ENCODE measurements at regions not wholly inside any gene's neighbourhood (a gene's known extent, or its start where the extent isn't known, plus 50 kb on each side); places are given as distances from the start of the nearest gene placed in this dataset.
A peak's percentile ranks its signal among the peaks of the same experiment; 100 is the strongest.

GRCh38 chr5:63727583-63727982, 234.7 kb downstream of the HTR1A start:
- no peak for DNase-seq (ENCODE audit: low spot score)

- DNase-seq (ENCODE audit: low spot score): no peak
Measured at GRCh38 chr5:63726496-63726895, 235.7 kb downstream of the HTR1A start.

- DNase-seq (ENCODE audit: low spot score): peak; percentile 3
Measured at GRCh38 chr5:63719147-63719546, 243.1 kb downstream of the HTR1A start.

GRCh38 chr5:63700241-63700640, 262.0 kb downstream of the HTR1A start:
- no peak for DNase-seq (ENCODE audit: low spot score)

- DNase-seq (ENCODE audit: low spot score): no peak
Measured at GRCh38 chr5:63697811-63698210, 264.4 kb downstream of the HTR1A start.

- no peak for DNase-seq (ENCODE audit: low spot score)
Measured at GRCh38 chr5:63690546-63690945, 271.7 kb downstream of the HTR1A start.

GRCh38 chr5:63687854-63688516, 274.3 kb downstream of the HTR1A start:
- no peak for DNase-seq (ENCODE audit: low spot score)

- DNase-seq (ENCODE audit: low spot score): no peak
Measured at GRCh38 chr5:63686938-63687337, 275.3 kb downstream of the HTR1A start.

- no peak for DNase-seq (ENCODE audit: low spot score)
Measured at GRCh38 chr5:63686181-63686580, 276.1 kb downstream of the HTR1A start.

- DNase-seq (ENCODE audit: low spot score): no peak
Measured at GRCh38 chr5:63685454-63685853, 276.8 kb downstream of the HTR1A start.

- DNase-seq (ENCODE audit: low spot score): no peak
Measured at GRCh38 chr5:63674881-63675280, 287.4 kb downstream of the HTR1A start.

- peak; percentile 8 for DNase-seq (ENCODE audit: low spot score)
Measured at GRCh38 chr5:63655043-63655442, 307.2 kb downstream of the HTR1A start.

GRCh38 chr5:63650581-63650980, 311.7 kb downstream of the HTR1A start:
- DNase-seq (ENCODE audit: low spot score): no peak

GRCh38 chr5:63648376-63648775, 313.9 kb downstream of the HTR1A start:
- DNase-seq (ENCODE audit: low spot score): no peak

GRCh38 chr5:63629951-63630630, 332.2 kb downstream of the HTR1A start:
- no peak for DNase-seq (ENCODE audit: low spot score)

- DNase-seq (ENCODE audit: low spot score): no peak
Measured at GRCh38 chr5:63613442-63613841, 348.8 kb downstream of the HTR1A start.

- DNase-seq (ENCODE audit: low spot score): no peak
Measured at GRCh38 chr5:63603996-63604395, 358.2 kb downstream of the HTR1A start.

GRCh38 chr5:63602971-63603370, 359.3 kb downstream of the HTR1A start:
- no peak for DNase-seq (ENCODE audit: low spot score)

- DNase-seq (ENCODE audit: low spot score): no peak
Measured at GRCh38 chr5:63596254-63596653, 366.0 kb downstream of the HTR1A start.

- no peak for DNase-seq (ENCODE audit: low spot score)
Measured at GRCh38 chr5:63573380-63573779, 388.9 kb downstream of the HTR1A start.

GRCh38 chr5:63572740-63573139, 389.5 kb downstream of the HTR1A start:
- DNase-seq (ENCODE audit: low spot score): no peak

GRCh38 chr5:63570752-63571151, 391.5 kb downstream of the HTR1A start:
- no peak for DNase-seq (ENCODE audit: low spot score)

GRCh38 chr5:63564789-63565188, 397.5 kb downstream of the HTR1A start:
- DNase-seq (ENCODE audit: low spot score): no peak

Data from umbilical cord (tissue), 1 donor.